OCI-LY7 (cell line): ENCODE measurements at regions not wholly inside any gene's neighbourhood (a gene's known extent, or its start where the extent isn't known, plus 50 kb on each side); places are given as distances from the start of the nearest gene placed in this dataset.

Source experiments
- BruUV-seq: library from RNA; stranded (reverse); fragments of 400-500 nt; replicated peaks from 2 replicates; lab custom pipeline; 2021; lab: Mats Ljungman, UMichigan
- CTCF ChIA-PET: fragments of 300-600 bp; sonication (Branson Sonifier 250); formaldehyde crosslinking; loops from one replicate; lab custom pipeline; 2022; ENCODE audit warnings: antibody characterized with exemption; ENCODE audit not compliant: unreplicated experiment; lab: Charles Lee
- POLR2A ChIA-PET: fragments of 300-600 bp; sonication (Branson Sonifier 250); formaldehyde crosslinking; loops from one replicate; lab custom pipeline; 2022; ENCODE audit warnings: antibody characterized with exemption; lab: Charles Lee
- DNase-seq: peaks from one replicate; pipeline ENCODE4 v3.0.0-alpha.2; 2015; ENCODE audit warnings: low spot score
- H2AFZ ChIP-seq: fragments of 200-600 bp; sonication (generic), shearing (Covaris generic); 2 replicates; pipeline ENCODE4 v1.6.1; 2014; ENCODE audit warnings: mild to moderate bottlenecking, antibody characterized with exemption, low read length, moderate library complexity
- H3K27ac ChIP-seq: fragments of 200-600 bp; sonication (generic); 2 replicates; pipeline ENCODE4 v1.5.1; 2014; ENCODE audit warnings: mixed run types, low read depth, mild to moderate bottlenecking, moderate library complexity, low read length, inconsistent platforms; ENCODE audit not compliant: poor library complexity, severe bottlenecking
- H3K36me3 ChIP-seq: fragments of 200-600 bp; sonication (generic); 2 replicates; pipeline ENCODE4 v1.6.1; 2014; ENCODE audit warnings: mild to moderate bottlenecking, antibody characterized with exemption, low read length, moderate library complexity, mixed read lengths; ENCODE audit not compliant: insufficient read depth
- H3K4me1 ChIP-seq: fragments of 200-600 bp; sonication (generic); 2 replicates; pipeline ENCODE4 v1.5.1; 2014; ENCODE audit warnings: mild to moderate bottlenecking, low read length; ENCODE audit not compliant: insufficient read depth, poor library complexity, severe bottlenecking
- H3K4me2 ChIP-seq: fragments of 200-600 bp; sonication (generic); 2 replicates; pipeline ENCODE4 v1.6.1; 2014; ENCODE audit warnings: mild to moderate bottlenecking, low read length
- H3K4me3 ChIP-seq: fragments of 200-600 bp; sonication (generic); 2 replicates; pipeline ENCODE4 v1.5.1; 2014; ENCODE audit warnings: mild to moderate bottlenecking, low read depth, low read length; ENCODE audit not compliant: poor library complexity, severe bottlenecking
- H3K79me2 ChIP-seq: fragments of 200-600 bp; sonication (generic); 2 replicates; pipeline ENCODE4 v1.6.1; 2016; ENCODE audit warnings: low read depth, mild to moderate bottlenecking, low read length, moderate library complexity, mixed read lengths; ENCODE audit not compliant: insufficient read depth
- H3K9me2 ChIP-seq: fragments of 200-600 bp; sonication (generic); 2 replicates; pipeline ENCODE4 v1.6.1; 2016; ENCODE audit warnings: mild to moderate bottlenecking, low read length, mixed read lengths; ENCODE audit not compliant: insufficient read depth
- H3K9me3 ChIP-seq: fragments of 200-600 bp; sonication (generic); 2 replicates; pipeline ENCODE4 v1.6.1; 2014; ENCODE audit warnings: mild to moderate bottlenecking, mixed run types, low read length, mixed read lengths
- H4K20me1 ChIP-seq: fragments of 200-600 bp; sonication (generic); 2 replicates; pipeline ENCODE4 v1.6.1; 2014; ENCODE audit warnings: mild to moderate bottlenecking, antibody characterized with exemption, low read length, moderate library complexity, mixed read lengths; ENCODE audit not compliant: insufficient read depth
- EZH2phosphoT487 ChIP-seq: fragments of 200-600 bp; sonication (generic); IDR thresholded peaks from 2 replicates; pipeline ENCODE4 v1.6.1; 2018; ENCODE audit warnings: low read depth, borderline replicate concordance, mild to moderate bottlenecking, mixed run types, antibody characterized with exemption, low read length, moderate library complexity, mixed read lengths
- intact Hi-C: fragments of 100-400 bp; cut with micrococcal nuclease; formaldehyde crosslinking; loops from one replicate; pipeline ENCODE4 v1.10.0; 2022; ENCODE audit not compliant: unreplicated experiment
- TF ChIP-seq, protein P1 (sequence below): fragments of 200-600 bp; sonication (generic); conservative IDR thresholded peaks from 2 replicates; pipeline ENCODE4 v1.5.1; 2014; ENCODE audit warnings: mild to moderate bottlenecking, antibody characterized with exemption, low read length, moderate library complexity, mixed read lengths

DNA sequence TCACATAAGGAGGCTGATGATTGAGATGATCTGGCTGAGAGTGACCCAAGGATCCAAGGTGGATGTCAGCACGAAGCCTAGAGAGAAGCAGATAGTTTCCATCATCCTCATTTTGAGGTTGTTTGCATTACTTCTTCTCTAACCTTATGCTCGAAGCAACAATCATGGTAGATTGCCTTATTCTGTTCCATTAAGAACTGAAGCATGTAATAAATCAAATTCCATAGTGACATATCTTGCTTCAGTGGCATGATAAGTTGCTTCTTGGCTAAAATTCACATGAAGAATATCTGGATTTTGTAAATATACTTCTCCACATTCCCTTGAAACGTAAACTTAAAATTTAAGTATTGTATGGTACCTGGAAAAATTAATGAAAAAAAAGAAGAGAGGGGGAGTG lies 377.8 kb upstream of the DACH1 start:
- no TSS peak for BruUV-seq

DNA sequence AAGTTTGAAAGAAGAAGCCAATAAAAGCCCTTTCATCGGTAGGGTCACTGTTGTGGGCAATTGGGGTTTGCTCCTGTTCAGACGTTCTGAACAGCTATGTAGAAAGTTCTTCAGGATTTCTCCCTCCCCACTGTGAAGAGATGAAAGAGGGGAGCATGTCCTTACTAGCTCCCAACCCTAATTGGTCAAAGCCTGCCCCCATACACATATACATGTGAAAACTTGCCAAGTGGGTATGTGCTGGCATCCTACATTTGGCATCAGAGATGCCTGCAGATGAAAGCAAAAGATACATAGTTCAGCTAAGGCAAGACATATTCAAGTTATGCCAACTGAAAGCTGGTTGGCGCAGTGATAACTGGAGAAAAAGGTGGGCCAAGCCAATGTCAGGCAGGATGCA lies 363.1 kb upstream of the DACH1 start:
- no TSS peak for BruUV-seq
- Histone ChIP-seq H3K4me2 (no peak overlapping the region), H4K20me1 (no peaks in the 10 kb centered on the region), H3K4me3 (no peak overlapping the region), H3K9me2 (no peaks in the 10 kb centered on the region), H2AFZ (no peak overlapping the region), H3K36me3 (no peaks in the 10 kb centered on the region), H3K4me1 (no peaks in the 10 kb centered on the region), H3K27ac (no peak overlapping the region), H3K79me2 (no peaks in the 10 kb centered on the region), H3K9me3 (no peaks in the 10 kb centered on the region)
- ChIA-PET CTCF (no interaction called here), POLR2A (no interaction called here)
- TF ChIP-seq, protein P1, sequence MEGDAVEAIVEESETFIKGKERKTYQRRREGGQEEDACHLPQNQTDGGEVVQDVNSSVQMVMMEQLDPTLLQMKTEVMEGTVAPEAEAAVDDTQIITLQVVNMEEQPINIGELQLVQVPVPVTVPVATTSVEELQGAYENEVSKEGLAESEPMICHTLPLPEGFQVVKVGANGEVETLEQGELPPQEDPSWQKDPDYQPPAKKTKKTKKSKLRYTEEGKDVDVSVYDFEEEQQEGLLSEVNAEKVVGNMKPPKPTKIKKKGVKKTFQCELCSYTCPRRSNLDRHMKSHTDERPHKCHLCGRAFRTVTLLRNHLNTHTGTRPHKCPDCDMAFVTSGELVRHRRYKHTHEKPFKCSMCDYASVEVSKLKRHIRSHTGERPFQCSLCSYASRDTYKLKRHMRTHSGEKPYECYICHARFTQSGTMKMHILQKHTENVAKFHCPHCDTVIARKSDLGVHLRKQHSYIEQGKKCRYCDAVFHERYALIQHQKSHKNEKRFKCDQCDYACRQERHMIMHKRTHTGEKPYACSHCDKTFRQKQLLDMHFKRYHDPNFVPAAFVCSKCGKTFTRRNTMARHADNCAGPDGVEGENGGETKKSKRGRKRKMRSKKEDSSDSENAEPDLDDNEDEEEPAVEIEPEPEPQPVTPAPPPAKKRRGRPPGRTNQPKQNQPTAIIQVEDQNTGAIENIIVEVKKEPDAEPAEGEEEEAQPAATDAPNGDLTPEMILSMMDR = no peak
- no peak for TF ChIP-seq EZH2phosphoT487
- DNase-seq = no peak
- intact Hi-C loops = no loop called here

More for the DNA sequence above, 377.8 kb upstream of the DACH1 start:
- Histone ChIP-seq H3K4me1 (no peaks in the 10 kb centered on the region), H3K9me3 (no peaks in the 10 kb centered on the region), H3K79me2 (no peaks in the 10 kb centered on the region), H4K20me1 (no peaks in the 10 kb centered on the region), H3K4me2 (no peak overlapping the region), H3K4me3 (no peak overlapping the region), H2AFZ (no peak overlapping the region), H3K36me3 (no peaks in the 10 kb centered on the region), H3K27ac (no peak overlapping the region), H3K9me2 (no peaks in the 10 kb centered on the region)
- POLR2A ChIA-PET = no interaction called here
- intact Hi-C loops = no loop called here
- no peak for DNase-seq
- no peak for TF ChIP-seq EZH2phosphoT487
- TF ChIP-seq, protein P1 = no peak
- CTCF ChIA-PET = no interaction called here

DNA sequence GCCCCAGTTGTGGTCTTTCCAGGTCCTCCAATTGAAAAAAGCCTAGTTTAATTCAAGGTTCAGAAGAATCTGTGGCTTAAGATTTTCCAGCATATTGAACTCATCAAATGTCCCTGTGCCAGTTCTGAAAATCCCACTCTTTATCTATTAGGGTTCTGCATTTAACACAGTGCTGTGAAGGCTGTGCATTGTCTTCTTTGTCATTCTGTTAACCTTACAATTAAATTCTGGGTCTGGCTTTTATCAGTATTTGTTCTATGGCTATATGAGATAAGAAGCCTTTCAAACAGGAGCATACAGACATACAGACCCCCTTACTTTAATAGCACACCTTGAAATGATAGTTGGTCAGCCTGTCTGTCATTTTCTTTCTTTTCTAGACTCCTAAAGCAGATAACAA lies 362.1 kb upstream of the DACH1 start:
- BruUV-seq = no TSS peak
- Histone ChIP-seq H3K36me3 (no peaks in the 10 kb centered on the region), H2AFZ (no peak overlapping the region), H3K79me2 (no peaks in the 10 kb centered on the region), H3K4me3 (no peak overlapping the region), H3K4me1 (no peaks in the 10 kb centered on the region), H3K4me2 (no peak overlapping the region), H3K9me3 (no peaks in the 10 kb centered on the region), H3K9me2 (no peaks in the 10 kb centered on the region), H4K20me1 (no peaks in the 10 kb centered on the region), H3K27ac (no peak overlapping the region)
- no peak for DNase-seq
- TF ChIP-seq EZH2phosphoT487 = no peak
- TF ChIP-seq, protein P1 = no peak
- ChIA-PET CTCF (no interaction called here), POLR2A (no interaction called here)
- intact Hi-C loops = no loop called here
